Endothelial cell (in vitro differentiated cells): ENCODE measurements at regions not wholly inside any gene's neighbourhood (a gene's known extent, or its start where the extent isn't known, plus 50 kb on each side); places are given as distances from the start of the nearest gene placed in this dataset.

Source experiments
- DNase-seq: peaks from one replicate; pipeline ENCODE4 v3.0.0; 2021; ENCODE audit warnings: low spot score
- H3K27ac Mint-ChIP-seq: one replicate; pipeline ENCODE4 v1.8.0; 2021; ENCODE audit warnings: mixed read lengths, inconsistent platforms; ENCODE audit not compliant: unreplicated experiment
- H3K27me3 Mint-ChIP-seq: one replicate; pipeline ENCODE4 v1.8.0; 2021; ENCODE audit warnings: mild to moderate bottlenecking, moderate library complexity, mixed read lengths, inconsistent platforms; ENCODE audit not compliant: unreplicated experiment
- H3K36me3 Mint-ChIP-seq: one replicate; pipeline ENCODE4 v1.8.0; 2021; ENCODE audit warnings: mild to moderate bottlenecking, low read depth, mixed read lengths, inconsistent platforms; ENCODE audit not compliant: unreplicated experiment
- H3K4me1 Mint-ChIP-seq: one replicate; pipeline ENCODE4 v1.8.0; 2021; ENCODE audit warnings: mild to moderate bottlenecking, mixed read lengths, inconsistent platforms; ENCODE audit not compliant: unreplicated experiment
- H3K4me3 Mint-ChIP-seq: one replicate; pipeline ENCODE4 v1.8.0; 2021; ENCODE audit warnings: mild to moderate bottlenecking, mixed read lengths, inconsistent platforms; ENCODE audit not compliant: unreplicated experiment
- H3K9me3 Mint-ChIP-seq: one replicate; pipeline ENCODE4 v1.8.0; 2021; ENCODE audit warnings: mixed read lengths, inconsistent platforms; ENCODE audit not compliant: unreplicated experiment
- TF ChIP-seq, protein P1 (sequence below): fragments of 200-600 bp; sonication (generic); IDR thresholded peaks from one replicate; pipeline ENCODE4 v1.5.0; 2021; ENCODE audit warnings: antibody characterized with exemption; ENCODE audit not compliant: unreplicated experiment

DNA sequence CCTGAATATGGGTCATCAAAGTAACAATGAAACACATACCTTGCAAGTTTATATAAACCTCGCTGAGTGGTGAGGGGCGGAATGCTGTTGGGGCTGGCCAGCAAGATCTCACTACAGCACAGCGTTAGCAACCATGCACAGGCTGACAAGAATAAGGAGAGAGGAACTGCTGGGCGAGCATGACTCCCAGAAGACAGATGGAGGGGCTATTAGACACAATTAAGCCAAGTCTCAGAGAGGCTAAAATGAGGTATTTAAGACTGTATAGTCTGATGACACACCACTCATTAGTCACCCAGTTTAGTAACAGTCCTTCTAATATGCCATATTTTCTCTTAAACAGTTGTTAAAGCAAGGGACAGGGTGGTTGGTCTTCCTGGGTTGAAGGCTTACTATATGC is 340.2 kb upstream of the NR5A2 start:
- H3K36me3 Mint-ChIP-seq = no peaks in the 10 kb centered on the region
- DNase-seq = no peak
- H3K27ac Mint-ChIP-seq = no peak overlapping the region
- peaks cover 2% of the 10 kb centered on the region for H3K27me3 Mint-ChIP-seq
- H3K4me3 Mint-ChIP-seq = no peak overlapping the region
- H3K9me3 Mint-ChIP-seq = no peaks in the 10 kb centered on the region
- H3K4me1 Mint-ChIP-seq = peaks cover 41% of the 10 kb centered on the region
- TF ChIP-seq, protein P1, sequence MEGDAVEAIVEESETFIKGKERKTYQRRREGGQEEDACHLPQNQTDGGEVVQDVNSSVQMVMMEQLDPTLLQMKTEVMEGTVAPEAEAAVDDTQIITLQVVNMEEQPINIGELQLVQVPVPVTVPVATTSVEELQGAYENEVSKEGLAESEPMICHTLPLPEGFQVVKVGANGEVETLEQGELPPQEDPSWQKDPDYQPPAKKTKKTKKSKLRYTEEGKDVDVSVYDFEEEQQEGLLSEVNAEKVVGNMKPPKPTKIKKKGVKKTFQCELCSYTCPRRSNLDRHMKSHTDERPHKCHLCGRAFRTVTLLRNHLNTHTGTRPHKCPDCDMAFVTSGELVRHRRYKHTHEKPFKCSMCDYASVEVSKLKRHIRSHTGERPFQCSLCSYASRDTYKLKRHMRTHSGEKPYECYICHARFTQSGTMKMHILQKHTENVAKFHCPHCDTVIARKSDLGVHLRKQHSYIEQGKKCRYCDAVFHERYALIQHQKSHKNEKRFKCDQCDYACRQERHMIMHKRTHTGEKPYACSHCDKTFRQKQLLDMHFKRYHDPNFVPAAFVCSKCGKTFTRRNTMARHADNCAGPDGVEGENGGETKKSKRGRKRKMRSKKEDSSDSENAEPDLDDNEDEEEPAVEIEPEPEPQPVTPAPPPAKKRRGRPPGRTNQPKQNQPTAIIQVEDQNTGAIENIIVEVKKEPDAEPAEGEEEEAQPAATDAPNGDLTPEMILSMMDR = no peak

DNA sequence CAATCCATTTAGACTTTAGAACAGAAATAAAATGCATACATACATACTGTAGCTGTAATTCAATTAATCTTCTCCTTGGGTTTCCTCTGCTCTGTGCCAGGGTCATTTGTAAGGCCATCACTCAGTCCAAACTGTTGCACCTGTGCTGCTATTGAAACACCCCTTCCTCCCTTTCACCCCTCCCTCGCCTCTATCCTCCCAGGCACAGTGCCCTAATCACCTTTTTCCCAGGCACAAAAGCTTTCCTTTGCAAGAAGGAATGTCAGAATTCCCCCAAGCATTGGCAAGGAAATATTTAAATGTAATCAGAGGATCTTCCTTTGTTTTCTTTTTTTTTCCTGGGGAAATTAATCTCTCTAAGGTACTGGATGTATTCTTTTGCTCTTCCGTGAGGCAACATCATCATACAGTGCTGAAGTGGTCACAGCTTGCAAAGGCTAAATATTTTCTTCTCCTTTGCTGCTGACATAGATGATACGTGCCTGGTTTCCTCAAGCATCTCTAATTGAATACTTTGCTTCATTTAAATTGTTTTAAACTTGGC is 339.3 kb upstream of the NR5A2 start:
- TF ChIP-seq, protein P1 = no peak
- H3K27ac Mint-ChIP-seq = no peak overlapping the region
- no peaks in the 10 kb centered on the region for H3K9me3 Mint-ChIP-seq
- no peak for DNase-seq
- H3K36me3 Mint-ChIP-seq = no peaks in the 10 kb centered on the region
- peaks cover 44% of the 10 kb centered on the region for H3K4me1 Mint-ChIP-seq
- H3K4me3 Mint-ChIP-seq = no peak overlapping the region
- H3K27me3 Mint-ChIP-seq = peaks cover 3% of the 10 kb centered on the region

- H3K4me3 Mint-ChIP-seq = no peak overlapping the region
- TF ChIP-seq, protein P1 = no peak
- DNase-seq = no peak
- H3K27ac Mint-ChIP-seq = no peak overlapping the region
- peaks cover 4% of the 10 kb centered on the region for H3K27me3 Mint-ChIP-seq
- no peaks in the 10 kb centered on the region for H3K36me3 Mint-ChIP-seq
- H3K4me1 Mint-ChIP-seq = peaks cover 44% of the 10 kb centered on the region
- H3K9me3 Mint-ChIP-seq = no peaks in the 10 kb centered on the region
Observed at GRCh38 chr1:199688774-199689173, 338.7 kb upstream of the NR5A2 start.

- Mint-ChIP-seq H3K4me1 (peaks cover 44% of the 10 kb centered on the region), H3K4me3 (no peak overlapping the region), H3K27me3 (peaks cover 6% of the 10 kb centered on the region), H3K36me3 (no peaks in the 10 kb centered on the region), H3K27ac (no peak overlapping the region), H3K9me3 (no peaks in the 10 kb centered on the region)
- no peak for DNase-seq
- TF ChIP-seq, protein P1 = no peak
Observed at GRCh38 chr1:199690496-199690895, 337.0 kb upstream of the NR5A2 start.

GRCh38 chr1:199691540-199691939 is 336.0 kb upstream of the NR5A2 start:
- H3K36me3 Mint-ChIP-seq = no peaks in the 10 kb centered on the region
- H3K27ac Mint-ChIP-seq = peak overlapping the region; percentile 44
- peaks cover 3% of the 10 kb centered on the region for H3K27me3 Mint-ChIP-seq
- H3K4me1 Mint-ChIP-seq = peaks cover 41% of the 10 kb centered on the region
- DNase-seq = no peak
- TF ChIP-seq, protein P1 = no peak
- no peak overlapping the region for H3K4me3 Mint-ChIP-seq
- H3K9me3 Mint-ChIP-seq = no peaks in the 10 kb centered on the region
